ENCODE measurements at regions not wholly inside any gene's neighbourhood (a gene's known extent, or its start where the extent isn't known, plus 50 kb on each side); places are given as distances from the start of the nearest gene placed in this dataset.
"Not testable (repeated sequence)": the region's sequence is repeated elsewhere in the genome, so short reads cannot be mapped to it uniquely, and the experiment has no call there.

DNA sequence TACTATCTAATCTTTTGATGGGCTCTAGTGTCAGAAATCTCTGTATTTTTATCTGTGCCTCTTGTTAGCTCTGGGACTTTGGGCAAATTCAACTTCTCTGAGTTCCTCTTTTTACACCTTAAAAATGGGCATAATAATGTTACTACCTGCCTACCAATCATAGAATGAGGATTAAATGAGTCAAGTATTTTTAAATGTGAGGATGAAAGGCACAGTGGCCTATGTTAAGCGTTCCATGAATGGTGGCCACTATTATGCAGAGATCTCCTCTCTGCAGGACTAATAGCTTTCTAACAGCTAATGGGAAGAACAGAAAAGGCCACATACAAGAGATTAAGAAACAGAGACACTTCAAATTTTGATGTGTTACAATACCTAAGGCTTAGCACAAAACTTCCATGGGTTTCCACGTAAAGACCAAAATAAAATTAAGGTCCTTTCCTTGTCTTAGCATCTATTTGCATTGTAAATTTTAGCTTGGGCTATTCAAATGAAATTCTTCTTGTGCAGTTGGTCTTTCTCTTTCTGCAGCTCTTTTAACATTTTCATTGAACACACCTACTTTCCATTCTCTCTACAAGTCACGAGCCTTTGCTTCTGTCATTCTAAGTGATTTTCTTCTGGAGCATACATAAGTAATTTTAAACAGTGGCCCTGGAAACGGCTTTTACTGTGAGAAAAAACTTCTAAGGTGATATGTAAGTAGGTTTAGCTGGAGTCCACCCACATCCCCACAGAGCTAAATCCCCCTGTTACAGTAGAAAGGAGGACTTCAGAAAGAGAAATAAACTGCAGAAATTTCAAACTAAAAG is 117.9 kb upstream of the MED14 start:
- no peak for ATAC-seq

DNA sequence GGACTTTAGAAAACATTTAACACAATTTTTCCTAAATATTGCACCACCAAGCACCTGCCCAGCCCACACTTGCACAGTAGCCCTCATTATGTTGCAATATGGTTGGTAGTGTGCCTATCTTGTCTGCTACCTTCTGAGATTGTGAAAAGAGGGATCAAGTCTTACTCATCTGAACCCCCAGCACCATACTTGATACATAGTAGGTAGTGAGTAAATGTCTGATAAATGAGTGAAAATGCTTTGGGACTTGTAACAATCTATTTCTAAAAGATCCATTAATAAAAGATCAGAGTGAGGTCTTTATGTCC is 118.4 kb upstream of the MED14 start:
- DNase-seq, result no peak
- peak; percentile 46 for ATAC-seq

More for the DNA sequence above, 117.9 kb upstream of the MED14 start:
- no peak for DNase-seq

DNA sequence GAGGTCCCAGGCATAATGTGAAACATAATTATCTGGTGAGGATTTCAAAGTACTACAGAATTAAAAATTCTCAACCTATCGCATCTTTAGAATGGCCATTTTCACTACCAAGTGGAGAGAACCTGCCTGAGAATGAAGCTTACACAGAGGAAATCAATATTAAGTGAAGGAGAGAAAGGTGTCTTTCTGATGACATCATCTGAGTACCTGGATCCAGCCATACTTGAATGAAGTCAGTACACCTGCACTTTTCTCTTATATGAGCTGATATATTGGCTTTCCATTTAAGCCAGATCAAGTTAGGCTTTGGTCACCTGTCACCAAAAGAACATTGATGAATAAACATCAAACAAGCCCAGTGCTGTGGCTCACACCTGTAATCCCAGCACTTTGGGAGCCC is 118.9 kb upstream of the MED14 start:
- ATAC-seq, result no peak
- no peak for DNase-seq

GRCh38 chrX:40855411-40855810 is 120.1 kb upstream of the MED14 start:
- ATAC-seq (no peak), DNase-seq (no peak)

DNA sequence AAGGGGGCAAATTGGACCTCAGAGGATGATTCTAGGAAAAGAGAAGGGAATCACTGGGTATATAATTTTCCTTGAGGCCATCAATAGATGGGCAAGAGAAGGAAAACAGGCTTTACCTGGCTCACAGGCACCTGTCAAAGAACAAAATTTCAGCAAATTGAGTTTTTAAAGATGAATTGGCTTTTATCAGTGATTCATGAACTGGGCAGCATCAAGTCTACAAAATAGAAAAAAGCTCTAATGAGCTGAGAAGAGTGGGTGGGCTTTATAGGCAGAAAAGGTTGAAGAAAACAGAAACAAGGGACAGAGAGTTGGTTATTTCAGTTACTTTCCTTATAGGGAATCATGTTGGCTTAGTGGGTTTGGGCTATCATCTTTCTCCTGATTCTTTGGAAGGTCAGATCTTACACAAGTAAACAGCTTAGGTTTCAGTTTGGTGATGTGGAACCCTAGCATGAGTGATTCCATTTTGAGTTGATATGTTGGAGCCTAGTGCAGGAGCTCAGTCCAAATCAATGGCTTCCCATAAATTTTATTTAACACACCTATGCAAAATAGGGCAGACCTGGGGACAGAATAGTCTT is 120.7 kb upstream of the MED14 start:
- ATAC-seq (no peak), DNase-seq (no peak)

DNA sequence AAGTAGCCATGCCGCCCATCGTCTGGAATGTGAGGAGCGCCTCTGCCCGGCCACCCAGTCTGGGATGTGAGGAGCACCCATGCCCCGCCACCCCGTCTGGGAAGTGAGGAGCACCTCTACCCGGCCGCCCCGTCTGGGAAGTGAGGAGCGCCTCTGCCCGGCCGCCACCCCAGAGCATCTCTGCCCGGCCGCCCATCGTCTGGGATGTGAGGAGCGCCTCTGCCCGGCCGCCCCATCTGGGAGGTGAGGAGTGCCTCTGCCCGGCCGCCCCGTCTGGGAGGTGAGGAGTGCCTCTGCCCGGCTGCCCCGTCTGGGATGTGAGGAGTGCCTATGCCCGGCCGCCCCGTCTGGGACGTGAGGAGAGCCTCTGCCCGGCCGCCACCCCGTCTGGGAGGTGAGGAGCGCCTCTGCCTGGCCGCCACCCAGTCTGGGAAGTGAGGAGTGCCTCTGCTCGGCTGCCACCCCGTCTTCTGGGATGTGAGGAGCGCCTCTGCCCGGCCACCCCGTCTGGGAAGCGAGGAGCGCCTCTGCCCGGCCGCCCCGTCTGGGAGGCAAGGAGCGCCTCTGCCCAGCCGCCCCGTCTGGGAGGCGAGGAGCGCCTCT is 126.7 kb upstream of the MED14 start:
- DNase-seq, ATAC-seq: not testable (repeated sequence)

GRCh38 chrX:40863260-40863659 is 127.9 kb upstream of the MED14 start:
- DNase-seq, ATAC-seq: not testable (repeated sequence)

DNA sequence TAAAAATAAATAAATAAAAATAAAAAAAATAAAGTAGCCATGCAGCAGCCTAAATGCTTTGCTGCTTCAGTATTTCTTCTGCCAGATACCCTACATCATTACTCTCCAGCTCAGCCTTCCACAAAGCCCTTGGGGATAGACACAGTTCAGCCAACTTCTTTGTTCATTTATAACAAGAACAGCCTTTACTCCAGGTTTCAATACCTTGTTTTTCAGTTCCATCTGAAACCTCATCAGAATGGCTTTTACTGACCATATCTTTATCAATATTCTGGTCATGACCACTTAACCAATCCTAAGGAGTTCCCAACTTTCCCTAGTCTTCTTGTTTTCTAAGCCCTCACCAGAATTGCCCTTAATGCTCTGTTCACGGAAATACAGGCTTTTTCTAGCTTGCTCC is 128.3 kb upstream of the MED14 start:
- ATAC-seq (no peak), DNase-seq (no peak)

- no peak for DNase-seq
- ATAC-seq, result no peak
Observed at GRCh38 chrX:40864972-40865371, 129.6 kb upstream of the MED14 start.

DNA sequence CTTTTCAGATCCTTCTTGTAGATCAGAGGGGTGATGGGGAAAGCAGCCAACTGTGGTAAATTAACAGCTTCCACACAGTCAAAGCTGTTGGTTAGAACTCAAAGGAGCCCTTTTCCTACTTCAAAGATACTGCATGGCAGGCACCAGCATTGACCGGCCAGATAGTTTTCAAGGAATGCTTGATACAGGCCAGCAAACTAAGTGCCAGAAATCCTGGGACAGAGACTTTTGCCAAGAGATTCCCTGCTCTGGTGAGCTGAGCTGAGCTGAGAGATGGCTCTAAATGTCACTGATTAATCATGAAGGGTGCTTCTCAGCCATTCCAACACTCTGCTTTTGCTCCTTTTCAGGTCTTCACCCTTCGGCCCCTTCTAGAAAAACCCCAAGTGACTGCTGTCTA is 131.6 kb upstream of the MED14 start:
- DNase-seq (no peak), ATAC-seq (no peak)

DNA sequence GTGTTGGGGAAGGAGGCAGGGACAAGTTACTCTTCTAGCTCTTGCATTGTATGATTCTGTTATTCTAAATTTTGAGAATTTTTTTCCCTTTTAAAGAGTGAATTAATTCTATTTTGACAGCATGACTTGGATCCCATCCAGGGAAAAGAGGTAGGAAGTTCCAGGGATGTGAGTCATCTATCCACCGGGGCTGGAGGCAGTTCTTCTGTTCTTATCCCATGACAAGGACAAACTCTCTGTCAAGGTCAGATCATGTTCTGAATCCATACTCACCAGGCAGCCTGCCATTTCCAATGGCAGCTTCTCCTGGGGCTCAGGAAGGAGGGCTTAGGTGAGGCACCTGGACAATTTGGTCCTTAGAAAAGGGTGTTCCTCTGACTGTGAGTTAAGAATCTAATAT is 132.0 kb upstream of the MED14 start:
- ATAC-seq, result no peak
- DNase-seq, result no peak

DNA sequence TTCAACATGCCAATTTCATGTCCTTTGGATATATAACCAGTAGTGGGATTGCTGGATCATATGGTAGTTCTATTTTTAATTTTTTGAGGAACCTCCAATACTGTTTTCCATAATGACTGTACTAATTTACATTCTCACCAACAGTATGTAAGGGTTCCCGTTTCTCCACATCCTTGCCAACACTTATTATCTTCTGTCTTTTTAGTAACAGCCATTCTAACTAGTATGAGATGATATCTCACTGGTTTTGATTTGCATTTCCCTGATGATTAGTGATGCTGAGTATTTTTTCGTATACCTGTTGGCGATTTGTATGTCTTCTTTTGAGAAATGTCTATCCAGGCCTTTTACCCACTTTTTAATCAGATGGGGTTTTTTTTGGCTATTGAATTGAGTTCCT is 133.5 kb upstream of the MED14 start:
- DNase-seq, result no peak
- ATAC-seq, result no peak

- not testable (repeated sequence) for DNase-seq, ATAC-seq
Observed at GRCh38 chrX:40870982-40871381, 135.6 kb upstream of the MED14 start.

DNA sequence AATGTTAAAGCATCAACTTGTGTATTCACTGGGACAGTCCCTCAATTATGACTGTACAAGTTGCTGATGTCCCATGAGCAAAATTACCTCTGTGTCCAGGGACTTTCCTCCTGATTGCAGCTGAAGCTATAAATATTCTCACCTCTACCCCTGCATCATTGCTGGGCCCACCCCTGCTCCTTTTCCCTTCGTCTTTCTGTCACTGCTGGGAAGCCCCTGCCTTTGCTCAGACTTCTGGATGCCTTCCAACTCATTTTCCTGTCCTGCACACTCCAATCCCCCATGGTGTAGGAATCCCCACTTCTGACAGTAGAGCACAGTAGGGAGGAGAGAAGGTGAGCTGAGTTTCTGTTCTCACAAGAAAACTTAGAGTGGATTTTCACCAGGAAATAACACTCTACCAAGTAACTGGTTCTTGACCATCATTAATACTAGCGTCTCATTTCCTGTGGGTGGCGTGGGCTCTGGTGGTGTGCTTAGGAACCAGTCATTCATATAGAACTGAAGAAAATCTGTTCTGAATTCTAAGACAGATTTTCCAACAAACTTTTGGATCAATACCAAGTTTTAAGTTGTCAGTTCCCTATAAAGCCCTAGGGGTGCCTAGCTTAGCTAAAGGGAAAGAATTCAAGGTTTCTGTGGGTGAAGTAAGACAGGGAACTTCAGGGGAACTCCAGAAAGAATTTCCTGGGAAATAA is 136.2 kb upstream of the MED14 start:
- DNase-seq, result peak; percentile 37
- peak; percentile 90 for ATAC-seq

DNA sequence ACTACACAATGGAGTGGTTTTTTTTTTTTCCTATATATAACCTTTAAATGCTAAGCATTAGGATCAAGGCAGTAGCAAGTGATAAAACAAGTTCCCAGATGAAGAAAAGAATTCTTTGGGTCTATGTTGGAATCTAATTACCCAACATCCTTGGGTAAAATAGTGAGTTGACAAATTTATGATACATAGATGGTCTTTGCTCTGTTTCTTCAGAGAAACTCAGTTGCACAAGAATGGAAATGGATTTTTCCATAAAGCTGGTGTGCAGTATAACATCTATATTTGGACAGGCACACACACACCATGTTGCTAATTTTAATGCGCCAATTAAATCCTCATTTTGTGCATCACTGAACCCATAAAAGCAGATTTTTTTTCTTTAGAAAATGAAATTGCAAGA is 137.0 kb upstream of the MED14 start:
- DNase-seq, result no peak
- ATAC-seq, result no peak

DNA sequence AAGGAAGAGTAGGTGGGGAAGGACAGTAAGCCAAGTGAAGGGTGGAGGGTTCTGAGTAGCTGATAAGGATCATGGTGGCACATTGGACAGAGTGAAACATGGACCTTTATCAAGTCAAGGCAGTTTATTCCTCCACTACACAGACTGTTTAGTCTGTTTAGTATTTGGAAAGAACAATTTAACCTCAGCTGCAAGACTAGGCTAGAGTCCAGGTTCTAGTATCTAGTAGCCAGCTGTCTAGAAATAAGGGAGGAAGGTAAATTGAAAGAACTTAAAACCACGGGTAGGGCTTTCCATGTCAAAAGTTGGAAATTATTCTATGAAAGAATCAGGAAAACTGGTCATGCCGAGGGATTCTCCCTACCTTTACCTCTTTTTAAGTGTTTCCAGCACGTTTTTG is 140.1 kb upstream of the MED14 start:
- ATAC-seq (no peak), DNase-seq (no peak)

GRCh38 chrX:40877887-40878286 is 142.5 kb upstream of the MED14 start:
- ATAC-seq (no peak), DNase-seq (no peak)

GRCh38 chrX:40878766-40879165 is 143.4 kb upstream of the MED14 start:
- no peak for DNase-seq

DNA sequence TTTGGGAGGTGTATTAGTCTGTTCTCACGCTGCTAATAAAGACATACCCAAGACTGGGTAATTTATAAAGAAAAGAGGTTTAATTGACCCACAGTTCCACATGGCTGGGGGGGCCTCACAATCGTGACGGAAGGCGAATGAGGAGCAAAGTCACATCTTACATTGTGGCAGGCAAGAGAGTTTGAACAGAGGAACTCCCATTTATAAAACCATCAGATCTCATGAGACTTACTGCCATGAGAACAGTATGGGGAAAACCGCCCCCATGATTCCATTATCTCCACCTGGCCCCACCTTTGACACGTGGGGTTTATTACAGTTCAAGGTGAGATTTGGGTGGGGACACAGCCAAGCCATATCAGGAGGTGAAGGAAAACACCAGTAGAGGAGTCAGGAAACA is 143.8 kb upstream of the MED14 start:
- not testable (repeated sequence) for ATAC-seq, DNase-seq

More at GRCh38 chrX:40878766-40879165, 143.4 kb upstream of the MED14 start:
- no peak for ATAC-seq

GRCh38 chrX:40880712-40881111 is 145.4 kb upstream of the MED14 start:
- DNase-seq (no peak), ATAC-seq (no peak)

DNA sequence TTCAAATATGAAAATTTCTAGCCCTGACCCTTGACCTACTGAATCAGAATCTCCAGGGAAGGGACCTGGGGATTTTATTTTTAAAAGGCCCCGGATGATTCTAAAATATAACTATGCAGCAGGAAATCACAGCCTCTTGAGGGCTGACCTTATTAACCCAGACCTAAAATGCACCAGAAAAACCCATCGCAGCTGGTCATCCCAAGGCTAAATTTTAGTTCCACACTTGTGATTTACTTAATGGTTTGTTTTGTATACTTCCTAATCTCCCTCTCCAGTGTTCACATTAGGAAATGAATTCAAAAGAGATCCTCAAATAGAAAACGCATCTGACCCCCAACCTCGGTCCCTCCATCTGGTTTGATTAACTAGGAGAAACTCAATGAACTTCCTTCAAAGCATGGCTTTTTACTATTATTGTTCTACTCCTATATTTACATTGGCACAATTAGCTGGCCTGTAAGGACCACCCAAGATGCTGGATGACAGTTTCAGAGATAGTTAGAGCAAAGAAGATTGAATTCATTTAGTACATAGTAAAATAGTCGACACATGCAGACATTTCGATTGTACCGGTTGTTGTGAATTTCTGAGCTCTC is 147.8 kb upstream of the MED14 start:
- ATAC-seq (no peak), DNase-seq (no peak)

DNA sequence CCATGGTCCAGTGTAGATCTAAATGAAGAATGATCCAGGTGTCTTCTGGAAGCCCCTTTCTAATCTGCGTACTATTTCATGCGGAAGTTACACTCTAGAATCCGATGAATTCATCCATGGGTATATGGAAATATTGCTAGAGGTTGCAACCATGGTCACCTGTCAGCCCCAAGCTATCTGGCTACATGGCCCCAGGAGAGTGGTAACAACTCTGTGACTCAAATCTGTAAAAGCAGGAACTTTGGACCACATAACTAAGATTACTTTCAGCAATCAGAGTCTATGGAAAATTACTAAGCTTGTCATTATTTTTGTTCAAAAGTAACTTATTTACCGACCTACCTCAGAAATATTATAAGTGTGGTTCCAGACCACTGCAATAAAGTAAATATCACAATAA is 150.6 kb upstream of the MED14 start:
- DNase-seq (no peak), ATAC-seq (no peak)

GRCh38 chrX:40887476-40887875 is 152.1 kb upstream of the MED14 start:
- ATAC-seq (no peak), DNase-seq (no peak)
